ENCODE measurements at regions not wholly inside any gene's neighbourhood (a gene's known extent, or its start where the extent isn't known, plus 50 kb on each side); places are given as distances from the start of the nearest gene placed in this dataset.

DNA sequence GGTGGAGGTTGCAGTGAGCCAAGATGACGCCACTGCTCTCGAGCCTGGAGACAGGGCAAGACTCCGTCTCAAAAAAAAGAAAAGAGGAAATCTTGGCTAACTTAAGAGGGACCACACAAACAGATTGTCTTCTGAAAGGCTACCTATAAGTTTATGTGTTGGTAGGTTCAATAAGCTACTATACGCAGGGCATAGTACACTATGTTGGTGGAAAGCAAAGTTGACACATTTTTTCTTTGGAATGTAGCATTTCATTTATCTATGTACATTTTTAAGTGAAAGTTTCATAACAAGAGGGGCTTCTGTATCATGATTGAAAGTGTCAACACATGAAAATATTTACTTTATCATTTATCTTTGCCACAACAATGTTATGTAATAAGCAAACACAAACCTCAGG, 752.6 kb upstream of the ACVR2A start:
- ATAC-seq: no peak
- no peaks in the 10 kb centered on the region for H3K9me3 ChIP-seq
- H3K4me3 ChIP-seq: no peak overlapping the region
- H3K4me1 ChIP-seq: no peaks in the 10 kb centered on the region
- H3K27me3 ChIP-seq: no peaks in the 10 kb centered on the region
- H3K36me3 ChIP-seq: no peaks in the 10 kb centered on the region
- 93 to 98% methylated on average over 1 to 4 of the region's 4 CpGs for WGBS, 2 donors (ENCODE audit: low coverage in 1 of 2)
- no peak overlapping the region for H3K27ac ChIP-seq
- TF ChIP-seq EP300 (IDR thresholded peaks at IDR 0.05) (no peak), POLR2AphosphoS5 (IDR thresholded peaks at IDR 0.05) (no peak), POLR2A (IDR thresholded peaks at IDR 0.05) (no peak)
- TF ChIP-seq, protein P1, sequence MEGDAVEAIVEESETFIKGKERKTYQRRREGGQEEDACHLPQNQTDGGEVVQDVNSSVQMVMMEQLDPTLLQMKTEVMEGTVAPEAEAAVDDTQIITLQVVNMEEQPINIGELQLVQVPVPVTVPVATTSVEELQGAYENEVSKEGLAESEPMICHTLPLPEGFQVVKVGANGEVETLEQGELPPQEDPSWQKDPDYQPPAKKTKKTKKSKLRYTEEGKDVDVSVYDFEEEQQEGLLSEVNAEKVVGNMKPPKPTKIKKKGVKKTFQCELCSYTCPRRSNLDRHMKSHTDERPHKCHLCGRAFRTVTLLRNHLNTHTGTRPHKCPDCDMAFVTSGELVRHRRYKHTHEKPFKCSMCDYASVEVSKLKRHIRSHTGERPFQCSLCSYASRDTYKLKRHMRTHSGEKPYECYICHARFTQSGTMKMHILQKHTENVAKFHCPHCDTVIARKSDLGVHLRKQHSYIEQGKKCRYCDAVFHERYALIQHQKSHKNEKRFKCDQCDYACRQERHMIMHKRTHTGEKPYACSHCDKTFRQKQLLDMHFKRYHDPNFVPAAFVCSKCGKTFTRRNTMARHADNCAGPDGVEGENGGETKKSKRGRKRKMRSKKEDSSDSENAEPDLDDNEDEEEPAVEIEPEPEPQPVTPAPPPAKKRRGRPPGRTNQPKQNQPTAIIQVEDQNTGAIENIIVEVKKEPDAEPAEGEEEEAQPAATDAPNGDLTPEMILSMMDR (IDR thresholded peaks at IDR 0.05): no peak

DNA sequence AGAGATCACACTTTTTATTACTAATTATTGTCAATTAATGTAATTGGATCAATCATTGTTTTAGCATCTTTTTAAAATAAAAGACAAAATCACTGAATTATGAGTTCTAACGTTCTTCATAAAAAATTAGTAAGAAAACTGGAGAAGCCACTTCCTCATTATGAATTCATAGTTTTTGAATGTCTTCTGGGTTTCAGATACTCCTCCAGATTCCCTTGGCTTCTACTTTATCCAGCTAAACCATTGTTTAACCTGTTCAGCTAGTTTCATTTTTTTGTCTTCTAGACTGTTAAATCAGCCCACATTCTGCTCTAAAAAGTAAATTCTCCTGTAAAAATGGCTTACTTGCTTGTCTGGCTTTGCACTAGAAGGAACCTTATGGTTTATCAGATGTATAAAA, 753.4 kb upstream of the ACVR2A start:
- no peaks in the 10 kb centered on the region for H3K4me1 ChIP-seq
- H3K4me3 ChIP-seq: no peak overlapping the region
- H3K9me3 ChIP-seq: no peaks in the 10 kb centered on the region
- ATAC-seq: no peak
- no peaks in the 10 kb centered on the region for H3K36me3 ChIP-seq
- TF ChIP-seq POLR2AphosphoS5 (IDR thresholded peaks at IDR 0.05): no peak
- TF ChIP-seq EP300 (IDR thresholded peaks at IDR 0.05): no peak
- no peak for TF ChIP-seq POLR2A (IDR thresholded peaks at IDR 0.05)
- TF ChIP-seq, protein P1 (IDR thresholded peaks at IDR 0.05): no peak
- H3K27ac ChIP-seq: no peak overlapping the region
- 0% methylated on average over 1 of the region's 1 CpG for WGBS, 2 donors (ENCODE audit: low coverage in 1 of 2)
- H3K27me3 ChIP-seq: no peaks in the 10 kb centered on the region

DNA sequence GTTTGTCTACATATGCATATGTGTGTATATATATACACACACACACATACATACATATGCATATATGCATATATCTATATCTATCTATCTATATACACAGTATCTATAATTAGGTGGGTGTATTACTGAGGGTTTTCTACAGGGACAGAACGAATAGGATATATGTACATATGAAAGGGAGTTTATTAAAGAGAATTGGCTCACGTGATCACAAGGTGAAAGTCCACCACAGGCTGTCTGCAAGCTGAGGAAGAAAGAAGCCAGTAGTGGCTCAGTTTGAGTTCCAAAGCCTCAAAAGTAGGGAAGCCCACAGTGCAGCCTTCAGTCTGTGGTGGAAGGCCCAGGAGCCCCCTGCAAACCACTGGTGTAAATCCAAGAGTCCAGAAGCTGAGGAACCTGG, 756.0 kb upstream of the ACVR2A start:
- H3K36me3 ChIP-seq: no peaks in the 10 kb centered on the region
- no peak overlapping the region for H3K27ac ChIP-seq
- TF ChIP-seq, protein P1 (IDR thresholded peaks at IDR 0.05): no peak
- TF ChIP-seq POLR2AphosphoS5 (IDR thresholded peaks at IDR 0.05): no peak
- no peak for TF ChIP-seq EP300 (IDR thresholded peaks at IDR 0.05)
- no peak overlapping the region for H3K4me3 ChIP-seq
- H3K9me3 ChIP-seq: no peaks in the 10 kb centered on the region
- 85 to 88% methylated on average over 2 of the region's 2 CpGs for WGBS, 2 donors (ENCODE audit: low coverage in 1 of 2)
- no peak for ATAC-seq
- H3K4me1 ChIP-seq: peaks cover 0 to 8% (median 0%) of the 10 kb centered on the region in 3 donors
- no peaks in the 10 kb centered on the region for H3K27me3 ChIP-seq

DNA sequence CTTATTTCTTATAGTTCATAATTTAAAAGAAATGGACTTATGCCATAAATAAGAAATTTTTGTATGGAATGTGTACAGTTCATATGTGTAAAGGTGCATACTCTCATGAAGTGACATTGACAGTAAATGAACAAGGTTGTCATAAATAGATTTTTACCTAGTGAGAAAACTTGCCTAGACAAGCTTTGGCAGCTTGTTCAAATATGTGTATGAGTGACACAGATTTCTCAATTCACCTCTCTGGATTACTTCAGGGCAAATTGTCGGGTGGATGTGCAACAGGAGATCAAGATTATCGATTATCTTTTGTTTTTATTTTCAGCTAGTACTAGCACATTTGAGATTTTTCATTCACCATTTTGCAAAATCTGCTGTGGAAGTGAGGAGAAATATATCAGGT, 758.1 kb upstream of the ACVR2A start:
- Histone ChIP-seq H3K9me3 (no peaks in the 10 kb centered on the region), H3K36me3 (no peaks in the 10 kb centered on the region), H3K27me3 (no peaks in the 10 kb centered on the region), H3K27ac (no peak overlapping the region), H3K4me3 (no peak overlapping the region), H3K4me1 (peaks cover 0 to 10% (median 0%) of the 10 kb centered on the region in 3 donors)
- 83 to 94% methylated on average over 2 of the region's 2 CpGs for WGBS, 2 donors (ENCODE audit: low coverage in 1 of 2)
- no peak for ATAC-seq
- TF ChIP-seq, protein P1 (IDR thresholded peaks at IDR 0.05): no peak
- no peak for TF ChIP-seq EP300 (IDR thresholded peaks at IDR 0.05)
- TF ChIP-seq POLR2A (IDR thresholded peaks at IDR 0.05): no peak
- no peak for TF ChIP-seq POLR2AphosphoS5 (IDR thresholded peaks at IDR 0.05)

DNA sequence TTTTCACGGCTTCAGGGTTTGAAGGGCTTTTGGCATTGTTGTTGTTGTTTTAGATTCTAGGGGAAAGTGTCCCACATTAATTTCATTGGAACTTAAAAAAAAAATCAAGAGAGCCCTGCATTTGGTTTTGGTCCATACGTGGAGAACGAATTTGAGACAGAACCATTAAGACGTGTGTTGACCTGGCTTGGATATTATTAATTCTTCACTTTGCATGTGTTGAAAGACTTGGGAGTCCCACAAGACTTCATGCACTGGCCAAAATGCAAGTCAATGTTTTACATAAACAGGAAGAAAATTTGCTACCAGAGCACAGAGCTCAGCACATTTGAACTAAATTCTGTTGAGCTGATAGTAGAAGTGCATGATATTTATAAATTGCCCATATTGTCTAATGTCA, 761.2 kb upstream of the ACVR2A start:
- peak; percentile 47 for ATAC-seq
- Histone ChIP-seq H3K27ac (peak overlapping the region in 2 of 4 donors; percentile 22 to 52), H3K9me3 (no peaks in the 10 kb centered on the region), H3K4me3 (no peak overlapping the region), H3K4me1 (peaks cover 0 to 10% (median 0%) of the 10 kb centered on the region in 3 donors), H3K36me3 (no peaks in the 10 kb centered on the region), H3K27me3 (no peaks in the 10 kb centered on the region)
- TF ChIP-seq POLR2A (IDR thresholded peaks at IDR 0.05) (no peak), POLR2AphosphoS5 (IDR thresholded peaks at IDR 0.05) (no peak), EP300 (IDR thresholded peaks at IDR 0.05) (no peak)
- TF ChIP-seq, protein P1 (IDR thresholded peaks at IDR 0.05): no peak
- 65 to 74% methylated on average over 2 to 4 of the region's 4 CpGs for WGBS, 2 donors (ENCODE audit: low coverage in 1 of 2)
